Stimulated activated naive CD8-positive, alpha-beta T cell treated with anti-CD3 and anti-CD28 coated beads, Interleukin-15, amount 100 ng/mL, for 72 hours (primary cell): ENCODE measurements at regions not wholly inside any gene's neighbourhood (a gene's known extent, or its start where the extent isn't known, plus 50 kb on each side); places are given as distances from the start of the nearest gene placed in this dataset.

ENCODE experiments used
- ATAC-seq: fragments of 150-1000 bp; cut with Tn5 transposase; 2 replicates; pipeline ENCODE4 v1.10.0; 2021; ENCODE audit warnings: mild to moderate bottlenecking, moderate library complexity
- DNase-seq, 2 donors: peaks; one replicate each; pipeline ENCODE4 v3.0.0; 2021 to 2022
- H3K27ac Mint-ChIP-seq, 2 donors: one replicate each; pipeline ENCODE4 v1.8.0; 2022; ENCODE audit warnings: mild to moderate bottlenecking in 2 of 2, mixed read lengths in 2 of 2, moderate library complexity in 2 of 2
- H3K27me3 Mint-ChIP-seq: one replicate; pipeline ENCODE4 v1.8.0; 2022; ENCODE audit warnings: mixed read lengths
- H3K4me1 Mint-ChIP-seq: one replicate; pipeline ENCODE4 v1.8.0; 2022; ENCODE audit warnings: mild to moderate bottlenecking, mixed read lengths
- H3K4me3 Mint-ChIP-seq, 2 donors: one replicate each; pipeline ENCODE4 v1.8.0; 2022; ENCODE audit warnings: mild to moderate bottlenecking in 2 of 2, mixed read lengths in 2 of 2, moderate library complexity in 1 of 2
- H3K9me3 Mint-ChIP-seq, 2 donors: one replicate each; pipeline ENCODE4 v1.8.0; 2022; ENCODE audit warnings: mixed read lengths in 2 of 2

DNA sequence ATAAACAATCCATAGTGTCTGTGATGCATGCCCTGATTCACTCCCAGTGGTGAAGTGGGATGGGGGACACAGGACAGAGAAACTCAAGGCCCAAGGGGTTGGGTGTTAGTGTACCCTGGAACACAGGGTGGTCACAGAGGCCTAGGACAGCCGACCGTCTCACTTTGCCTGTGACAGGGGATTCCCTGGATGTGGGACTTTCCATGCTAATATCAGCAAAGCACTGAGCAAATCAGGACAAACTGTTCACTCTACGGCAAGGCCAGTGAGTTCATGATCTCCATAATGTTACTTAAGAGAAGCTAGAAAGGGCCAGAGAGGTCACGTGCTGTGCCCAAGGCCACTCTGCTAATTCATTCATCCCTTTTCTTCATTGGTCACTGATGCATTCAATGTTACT is 158.7 kb upstream of the RBPJ start:
- ATAC-seq (no peak), DNase-seq (no peak)
- H3K4me1 Mint-ChIP-seq = peaks cover 13% of the 10 kb centered on the region
- no peaks in the 10 kb centered on the region for H3K27me3 Mint-ChIP-seq
- no peak overlapping the region for H3K4me3 Mint-ChIP-seq
- no peak overlapping the region for H3K27ac Mint-ChIP-seq
- peaks cover 17 to 20% of the 10 kb centered on the region in 2 donors for H3K9me3 Mint-ChIP-seq

DNA sequence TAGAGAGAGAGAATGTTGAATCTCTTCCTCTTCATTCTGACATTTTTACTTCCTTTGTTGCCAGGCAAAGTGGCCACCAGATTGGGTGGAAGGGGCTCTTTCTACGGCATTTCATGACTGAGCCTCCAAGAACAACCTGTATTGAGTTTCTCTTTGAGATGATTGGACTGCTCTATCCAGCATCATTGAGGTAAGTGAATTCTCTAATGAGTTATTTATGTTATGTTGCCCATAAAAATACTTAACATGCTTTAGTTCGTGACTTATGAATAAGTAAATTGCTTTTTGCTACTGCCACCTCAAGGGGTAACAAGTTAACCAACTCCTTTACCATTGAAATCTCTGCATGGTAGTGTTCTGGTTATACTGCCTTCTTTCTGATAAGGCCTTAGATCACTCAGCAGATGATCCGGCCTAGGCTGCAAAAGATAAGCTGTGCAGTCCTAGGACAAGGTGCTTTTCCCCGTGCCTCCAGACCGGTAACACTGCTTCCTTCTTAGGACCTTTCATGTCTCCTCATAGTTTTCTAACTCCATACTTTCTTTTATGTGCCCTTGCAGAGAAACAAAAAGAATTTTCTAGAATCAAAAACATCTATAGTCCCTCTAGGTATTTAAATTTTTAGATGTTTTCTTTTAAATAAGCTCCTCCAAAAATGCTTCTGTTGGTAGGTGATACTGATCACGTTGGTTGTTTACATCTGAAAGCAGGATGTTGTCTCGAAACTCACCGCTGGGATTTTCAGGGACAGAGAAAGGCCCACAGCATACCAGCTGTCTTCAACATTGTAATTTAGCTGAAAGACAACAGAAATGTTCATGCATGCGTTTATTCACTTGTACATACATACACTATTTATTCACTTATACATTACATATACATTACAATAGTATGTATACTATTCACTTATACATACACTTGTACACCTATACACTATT is 157.1 kb upstream of the RBPJ start:
- no peaks in the 10 kb centered on the region for H3K27me3 Mint-ChIP-seq
- DNase-seq = no peak
- peaks cover 11 to 17% of the 10 kb centered on the region in 2 donors for H3K9me3 Mint-ChIP-seq
- H3K27ac Mint-ChIP-seq = peak overlapping the region in 1 of 2 donors; percentile 40
- no peak for ATAC-seq
- H3K4me1 Mint-ChIP-seq = peaks cover 6% of the 10 kb centered on the region
- H3K4me3 Mint-ChIP-seq = no peak overlapping the region

DNA sequence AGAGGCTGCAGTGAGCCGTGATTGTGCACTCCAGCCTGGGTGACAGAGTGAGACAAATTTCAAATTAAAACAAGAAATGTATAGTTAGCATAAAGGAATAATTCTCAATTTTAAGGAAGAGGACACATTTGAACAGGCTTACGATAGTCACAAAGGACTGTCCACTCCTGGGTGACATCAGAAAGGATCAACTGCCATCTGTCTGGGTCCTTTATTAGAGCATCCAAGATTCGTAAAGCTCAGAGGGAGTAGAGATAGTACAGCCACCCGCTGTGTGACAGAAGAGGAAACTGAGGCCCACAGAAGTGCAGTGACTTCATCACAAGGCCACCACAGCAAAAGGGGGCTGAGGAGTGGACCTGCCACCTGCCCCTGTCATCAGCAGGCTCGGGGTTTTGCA is 149.3 kb upstream of the RBPJ start:
- H3K4me3 Mint-ChIP-seq = no peak overlapping the region
- H3K9me3 Mint-ChIP-seq = no peaks in the 10 kb centered on the region
- no peak for ATAC-seq
- H3K27me3 Mint-ChIP-seq = peaks cover 31% of the 10 kb centered on the region
- no peak overlapping the region for H3K27ac Mint-ChIP-seq
- H3K4me1 Mint-ChIP-seq = peaks cover 17% of the 10 kb centered on the region
- DNase-seq = no peak

DNA sequence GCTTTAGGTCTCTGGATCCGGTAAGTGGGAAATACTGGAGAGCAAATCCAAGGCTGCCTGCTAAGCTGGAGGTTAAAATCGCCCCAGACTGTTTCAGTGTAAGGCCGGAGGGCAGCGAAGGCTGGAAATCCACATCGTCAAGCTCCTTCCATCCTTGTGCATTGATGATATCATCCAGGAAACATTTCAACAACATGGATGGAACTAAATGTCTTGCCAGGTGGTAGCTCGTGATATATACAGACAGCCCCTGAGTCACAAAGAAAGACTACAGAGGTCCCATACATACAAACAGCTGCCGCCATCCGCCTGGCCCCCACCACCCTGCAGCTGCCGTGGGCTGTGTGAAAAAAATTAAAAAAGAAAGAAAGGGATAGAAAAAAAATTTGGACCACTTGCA is 148.9 kb upstream of the RBPJ start:
- no peak overlapping the region for H3K4me3 Mint-ChIP-seq

DNA sequence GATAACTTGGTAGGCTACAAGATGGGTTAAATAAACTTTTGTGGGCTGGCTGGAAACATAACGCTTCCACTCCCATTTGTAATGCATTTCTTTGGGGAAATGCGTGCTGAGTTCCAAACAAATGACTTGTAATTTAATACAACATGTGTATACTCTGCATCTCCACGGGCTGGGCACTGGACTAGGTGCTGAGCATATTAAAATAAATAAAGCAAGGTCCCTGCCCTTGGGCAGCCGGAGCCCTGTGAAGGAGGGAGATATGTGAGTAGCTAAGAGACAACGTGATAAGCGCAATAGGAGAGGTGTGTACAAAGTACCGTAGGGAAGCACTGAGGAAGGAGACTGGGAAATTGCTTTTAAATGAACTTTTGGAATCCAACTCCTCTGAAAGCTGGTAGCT is 147.2 kb upstream of the RBPJ start:
- no peak overlapping the region for H3K27ac Mint-ChIP-seq
- no peak overlapping the region for H3K4me3 Mint-ChIP-seq
- peaks cover 24% of the 10 kb centered on the region for H3K4me1 Mint-ChIP-seq

More for the DNA sequence above, 148.9 kb upstream of the RBPJ start:
- H3K27ac Mint-ChIP-seq = peak overlapping the region in 1 of 2 donors; percentile 31
- ATAC-seq (no peak), DNase-seq (no peak)
- peaks cover 35% of the 10 kb centered on the region for H3K27me3 Mint-ChIP-seq
- no peaks in the 10 kb centered on the region for H3K9me3 Mint-ChIP-seq
- peaks cover 22% of the 10 kb centered on the region for H3K4me1 Mint-ChIP-seq

DNA sequence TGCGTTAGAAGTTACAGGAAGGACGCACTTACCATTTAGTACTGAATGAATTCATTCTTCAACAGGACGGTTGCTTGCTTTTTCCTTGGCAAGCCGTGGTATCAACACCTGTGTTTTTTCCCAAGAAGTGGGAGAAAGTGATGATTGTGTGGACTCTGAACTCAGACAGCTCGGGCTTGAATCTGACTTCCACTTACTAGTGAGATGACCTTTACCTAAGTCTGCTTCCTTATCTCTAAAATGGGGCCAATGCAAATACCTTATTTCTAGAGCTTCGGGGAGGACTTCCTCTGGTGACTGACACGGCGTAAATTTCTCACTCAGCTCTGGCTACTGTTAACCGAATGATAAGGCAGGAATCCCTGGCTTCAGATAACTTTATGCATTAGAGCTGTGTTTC is 146.8 kb upstream of the RBPJ start:
- ATAC-seq (no peak), DNase-seq (no peak)
- H3K27me3 Mint-ChIP-seq = peaks cover 46% of the 10 kb centered on the region
- no peaks in the 10 kb centered on the region for H3K9me3 Mint-ChIP-seq
- no peak overlapping the region for H3K27ac Mint-ChIP-seq
- H3K4me3 Mint-ChIP-seq = no peak overlapping the region
- peaks cover 28% of the 10 kb centered on the region for H3K4me1 Mint-ChIP-seq

More for the DNA sequence above, 147.2 kb upstream of the RBPJ start:
- DNase-seq (no peak), ATAC-seq (no peak)
- Mint-ChIP-seq H3K9me3 (no peaks in the 10 kb centered on the region), H3K27me3 (peaks cover 43% of the 10 kb centered on the region)

DNA sequence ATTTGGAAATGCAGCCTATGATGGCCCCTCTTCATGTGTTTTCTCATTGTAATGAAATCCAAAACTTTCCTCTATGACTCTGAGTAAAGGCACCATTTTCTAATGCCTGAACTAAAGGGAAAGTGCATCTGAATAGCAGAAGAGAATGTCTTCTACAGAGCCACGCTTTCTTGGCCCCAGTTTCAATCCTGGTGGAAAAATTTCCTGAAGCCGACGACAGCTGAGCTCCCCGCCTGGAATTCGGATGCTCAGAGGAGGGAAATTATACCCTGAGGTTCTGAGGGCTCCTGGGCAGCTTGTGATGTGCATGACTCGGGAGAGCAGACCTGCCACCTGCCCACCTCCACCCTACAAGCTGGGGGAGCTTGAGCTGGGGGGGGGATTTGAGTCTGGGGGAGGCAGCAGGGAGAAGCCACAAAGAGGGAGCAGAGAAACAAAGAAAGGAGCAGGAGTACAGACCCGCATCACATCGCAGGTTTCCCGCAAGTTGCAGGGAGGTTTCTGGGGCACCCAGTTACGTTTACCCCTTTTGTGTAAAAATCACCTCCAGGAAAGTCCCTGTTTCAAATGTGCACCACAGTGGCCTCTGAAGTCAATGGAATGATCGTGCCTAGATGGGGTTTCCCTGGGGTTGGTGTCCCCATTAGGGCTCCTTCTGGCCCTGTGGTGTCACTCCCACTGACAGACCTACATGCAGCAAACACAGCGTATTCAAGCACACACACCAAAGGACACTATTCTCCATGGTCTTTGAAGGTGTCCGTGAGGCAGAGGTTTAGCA is 145.6 kb upstream of the RBPJ start:
- ATAC-seq (peak; percentile 93), DNase-seq (peak in 1 of 2 donors; percentile 70)
- Mint-ChIP-seq H3K9me3 (no peaks in the 10 kb centered on the region), H3K4me1 (peaks cover 32% of the 10 kb centered on the region), H3K27me3 (peaks cover 49% of the 10 kb centered on the region), H3K4me3 (peak overlapping the region; percentile 49 to 68), H3K27ac (peak overlapping the region in 1 of 2 donors; percentile 85)

DNA sequence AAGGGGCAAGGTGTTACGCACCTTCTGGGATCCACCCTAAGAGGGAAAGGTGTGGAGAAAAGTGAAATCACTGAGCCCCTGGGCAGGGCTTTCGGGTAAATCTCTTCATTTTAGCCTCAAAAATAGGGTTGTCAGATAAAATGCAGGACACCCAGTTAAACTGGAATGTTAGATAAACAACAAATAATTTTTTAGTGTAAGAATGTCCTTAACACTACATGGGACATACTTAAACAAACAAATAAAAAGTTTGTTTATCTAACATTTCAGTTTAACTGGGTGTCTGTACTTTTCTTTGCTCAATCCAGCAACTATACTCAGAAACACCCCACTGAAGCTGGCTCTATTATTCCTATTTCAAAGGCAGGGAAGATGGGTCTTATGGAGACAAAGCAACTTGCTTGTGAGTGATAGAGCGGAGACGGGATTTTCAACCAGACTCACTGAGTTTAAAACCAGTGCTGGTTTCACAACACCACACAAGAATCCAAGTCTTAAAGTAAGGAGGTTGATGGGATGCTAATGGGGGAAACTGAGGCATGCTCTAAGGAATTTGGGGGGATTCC is 144.8 kb upstream of the RBPJ start:
- ATAC-seq = no peak
- peak overlapping the region in 1 of 2 donors; percentile 68 for H3K4me3 Mint-ChIP-seq
- peaks cover 0 to under 1% of the 10 kb centered on the region in 2 donors for H3K9me3 Mint-ChIP-seq
- H3K27me3 Mint-ChIP-seq = peaks cover 48% of the 10 kb centered on the region
- H3K4me1 Mint-ChIP-seq = peaks cover 32% of the 10 kb centered on the region
- no peak for DNase-seq
- H3K27ac Mint-ChIP-seq = peak overlapping the region in 1 of 2 donors; percentile 19

DNA sequence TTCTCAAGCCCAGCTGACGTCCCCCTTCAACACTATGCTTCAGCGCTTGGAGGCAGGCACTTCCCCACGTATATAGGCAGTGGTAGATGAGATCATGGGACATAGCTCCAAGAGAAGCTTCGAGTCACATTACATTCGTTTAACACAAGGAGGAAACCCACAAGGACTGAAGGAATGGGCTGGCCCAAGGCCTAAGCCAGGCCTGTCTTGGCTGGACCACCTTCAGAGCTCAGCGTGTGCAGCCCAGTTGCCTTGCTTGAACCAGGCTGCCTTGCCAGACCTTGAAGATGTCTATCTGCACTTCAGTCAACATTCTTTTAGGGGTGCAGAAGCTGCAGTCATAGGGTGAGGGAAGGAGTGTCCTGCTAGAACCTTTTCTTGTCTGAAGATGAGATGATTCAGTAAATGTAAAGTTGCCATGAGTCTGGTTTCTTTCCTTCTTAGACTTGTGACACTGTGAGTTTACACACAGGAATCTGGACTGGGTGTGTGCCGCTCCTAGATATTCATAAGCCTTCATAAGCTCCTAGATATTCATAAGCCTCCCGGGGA is 144.1 kb upstream of the RBPJ start:
- peaks cover 41% of the 10 kb centered on the region for H3K27me3 Mint-ChIP-seq
- no peak for DNase-seq
- ATAC-seq = no peak
- H3K4me3 Mint-ChIP-seq = no peak overlapping the region
- peak overlapping the region in 1 of 2 donors; percentile 88 for H3K27ac Mint-ChIP-seq
- H3K4me1 Mint-ChIP-seq = peaks cover 32% of the 10 kb centered on the region
- peaks cover 0 to 5% of the 10 kb centered on the region in 2 donors for H3K9me3 Mint-ChIP-seq

DNA sequence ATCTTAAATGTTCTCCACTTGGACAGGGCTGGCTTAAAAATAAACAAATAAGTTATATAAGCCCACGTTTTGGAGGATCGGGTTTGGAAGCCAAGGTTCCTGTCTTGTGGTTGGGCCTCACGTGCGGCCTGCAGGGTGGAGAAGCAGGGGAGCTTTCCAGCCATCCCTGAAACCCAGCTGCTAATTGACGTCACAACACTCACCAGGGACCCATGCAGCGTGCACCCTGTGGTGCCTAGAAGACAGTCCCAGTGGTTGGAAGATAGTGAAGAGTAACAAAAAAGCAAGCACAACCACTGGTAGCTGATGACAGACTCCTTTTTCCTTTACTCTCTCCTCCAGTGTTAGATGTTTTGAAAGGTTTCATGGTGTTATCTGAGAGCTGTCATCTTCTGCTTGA is 142.0 kb upstream of the RBPJ start:
- DNase-seq (no peak), ATAC-seq (peak; percentile 10)
- H3K4me3 Mint-ChIP-seq = peak overlapping the region in 1 of 2 donors; percentile 13
- peaks cover 0 to 5% of the 10 kb centered on the region in 2 donors for H3K9me3 Mint-ChIP-seq
- H3K27me3 Mint-ChIP-seq = peaks cover 19% of the 10 kb centered on the region
- peak overlapping the region; percentile 3 to 71 for H3K27ac Mint-ChIP-seq
- peaks cover 32% of the 10 kb centered on the region for H3K4me1 Mint-ChIP-seq

DNA sequence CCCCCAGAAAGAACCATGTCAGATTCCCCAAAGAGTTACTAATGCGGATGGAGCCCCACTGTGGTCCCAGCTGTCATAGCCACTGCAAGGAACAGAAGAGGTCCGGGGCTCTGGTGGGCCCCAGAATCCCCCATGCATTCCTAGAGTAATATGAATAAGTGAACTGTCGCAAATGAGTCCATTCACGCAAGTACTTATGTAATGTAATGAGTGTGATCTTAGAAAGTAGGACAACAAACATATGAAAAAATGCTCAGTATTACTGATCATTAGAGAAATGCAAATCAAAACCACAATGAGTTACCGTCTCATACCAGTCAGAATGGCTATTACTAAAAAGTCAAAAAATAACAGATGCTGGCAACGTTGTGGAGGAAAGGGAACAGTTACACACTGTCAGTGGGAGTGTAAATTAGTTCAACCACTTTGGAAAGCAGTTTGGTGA is 141.5 kb upstream of the RBPJ start:
- Mint-ChIP-seq H3K4me1 (peaks cover 32% of the 10 kb centered on the region), H3K27me3 (peaks cover 18% of the 10 kb centered on the region), H3K4me3 (peak overlapping the region in 1 of 2 donors; percentile 13), H3K9me3 (peaks cover 0 to 5% of the 10 kb centered on the region in 2 donors), H3K27ac (peak overlapping the region; percentile 3 to 44)
- DNase-seq = peak in 1 of 2 donors; percentile 48
- peak; percentile 66 for ATAC-seq

DNA sequence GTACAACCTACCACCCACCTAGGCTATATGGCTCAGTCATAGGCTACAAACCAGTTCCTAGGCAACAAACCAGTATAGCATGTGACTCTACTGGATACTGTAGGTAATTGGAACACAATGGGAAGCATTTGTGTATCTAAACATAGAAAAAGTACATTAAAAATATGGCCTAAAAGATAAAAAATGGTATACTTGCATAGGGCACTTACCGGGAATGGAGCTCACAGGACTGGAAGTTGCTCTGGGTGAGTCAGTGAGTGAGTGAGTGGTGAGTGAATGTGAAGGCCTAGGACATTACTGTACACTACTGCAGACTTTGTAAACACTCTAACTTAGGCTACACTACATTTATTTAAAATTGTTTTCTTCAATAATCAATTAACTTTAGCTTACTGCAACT is 139.2 kb upstream of the RBPJ start:
- Mint-ChIP-seq H3K27me3 (peaks cover 17% of the 10 kb centered on the region), H3K4me3 (no peak overlapping the region)

DNA sequence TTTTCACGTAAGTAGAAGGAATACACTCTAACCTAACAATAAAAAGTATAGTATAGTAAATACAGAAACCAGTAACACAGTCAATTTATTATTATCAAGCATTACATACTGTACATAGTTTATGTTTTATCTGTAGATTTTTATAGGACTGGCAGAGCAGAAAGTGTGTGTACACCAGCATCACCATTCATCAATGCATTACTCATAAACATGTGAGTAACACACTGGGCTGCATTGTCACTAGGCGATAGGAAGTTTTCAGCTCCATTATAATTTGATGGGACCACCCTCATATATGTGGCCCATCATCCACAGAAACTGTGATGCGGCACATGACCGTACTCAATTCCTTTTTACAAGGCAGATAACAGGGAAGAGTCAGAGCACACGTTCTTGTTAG is 137.8 kb upstream of the RBPJ start:
- Mint-ChIP-seq H3K4me1 (peaks cover 8% of the 10 kb centered on the region), H3K4me3 (no peak overlapping the region), H3K9me3 (peaks cover 0 to 5% of the 10 kb centered on the region in 2 donors), H3K27ac (peak overlapping the region in 1 of 2 donors; percentile 19), H3K27me3 (peaks cover 6% of the 10 kb centered on the region)
- ATAC-seq (no peak), DNase-seq (no peak)

More for the DNA sequence above, 139.2 kb upstream of the RBPJ start:
- Mint-ChIP-seq H3K4me1 (peaks cover 14% of the 10 kb centered on the region), H3K9me3 (peaks cover 0 to 5% of the 10 kb centered on the region in 2 donors), H3K27ac (no peak overlapping the region)
- ATAC-seq (no peak), DNase-seq (no peak)

DNA sequence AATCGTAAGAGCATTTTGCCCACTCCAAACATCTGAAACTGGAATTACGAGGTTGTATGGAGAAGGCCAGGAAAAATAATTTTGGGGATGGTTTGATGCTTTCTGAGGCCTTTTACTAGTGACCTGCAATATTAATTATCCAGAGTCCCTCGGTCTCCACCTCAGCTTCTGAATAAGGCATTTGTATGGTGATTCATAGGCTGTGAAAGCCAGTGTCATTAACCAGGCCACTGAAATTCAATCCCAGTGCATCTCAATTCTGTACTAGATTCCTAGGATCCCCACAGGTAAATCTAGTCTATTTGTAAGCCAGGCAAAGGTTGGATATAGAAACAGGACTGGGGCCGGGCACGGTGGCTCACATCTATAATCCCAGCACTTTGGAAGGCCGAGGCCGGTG is 135.4 kb upstream of the RBPJ start:
- no peaks in the 10 kb centered on the region for H3K4me1 Mint-ChIP-seq
- no peaks in the 10 kb centered on the region for H3K27me3 Mint-ChIP-seq
- H3K27ac Mint-ChIP-seq = no peak overlapping the region
- no peak overlapping the region for H3K4me3 Mint-ChIP-seq
- peaks cover 0 to 5% of the 10 kb centered on the region in 2 donors for H3K9me3 Mint-ChIP-seq
- DNase-seq (no peak), ATAC-seq (no peak)

DNA sequence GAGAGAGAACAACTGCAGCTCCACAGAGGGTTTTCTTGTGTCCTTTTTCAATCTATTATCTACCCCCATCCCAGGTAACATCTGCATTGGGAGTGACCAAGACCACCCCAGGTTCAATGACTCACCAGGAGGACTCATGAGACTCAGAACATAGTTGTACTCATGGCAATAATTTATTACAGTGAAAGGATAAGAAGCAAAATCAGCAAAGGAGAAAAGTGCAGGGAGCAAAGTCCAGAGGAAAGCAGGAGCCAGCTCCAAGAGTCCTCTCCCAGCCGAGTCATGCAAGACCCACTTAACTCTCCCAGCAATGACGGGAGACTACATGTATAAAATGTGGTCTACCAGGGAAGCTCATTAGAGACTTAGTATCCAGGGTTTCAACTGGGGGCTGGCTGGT is 129.5 kb upstream of the RBPJ start:
- ATAC-seq = no peak
- H3K27ac Mint-ChIP-seq = no peak overlapping the region

More for the DNA sequence above, 129.5 kb upstream of the RBPJ start:
- no peak for DNase-seq
- Mint-ChIP-seq H3K4me1 (peaks cover 39% of the 10 kb centered on the region), H3K9me3 (no peaks in the 10 kb centered on the region), H3K4me3 (no peak overlapping the region), H3K27me3 (no peaks in the 10 kb centered on the region)
